MCF 10A (cell line): ENCODE measurements at regions not wholly inside any gene's neighbourhood (a gene's known extent, or its start where the extent isn't known, plus 50 kb on each side); places are given as distances from the start of the nearest gene placed in this dataset.

ENCODE experiments used
- BruUV-seq: library from RNA; stranded (reverse); fragments of 400-500 nt; replicated peaks from 2 replicates; lab custom pipeline; 2021; lab: Mats Ljungman, UMichigan
- CTCF ChIA-PET: fragments of 300-600 bp; sonication (Branson Sonifier 250); formaldehyde crosslinking; extraction: SDS; loops from one replicate; lab custom pipeline; 2021; ENCODE audit warnings: antibody characterized with exemption, inconsistent platforms; lab: Yijun Ruan, JAX
- POLR2A ChIA-PET: fragments of 300-600, 350-650 bp; sonication (Branson Sonifier 250); formaldehyde crosslinking; extraction: SDS; loops from one replicate; lab custom pipeline; 2020; ENCODE audit warnings: antibody characterized with exemption, inconsistent platforms; lab: Yijun Ruan, JAX
- DNase-seq: peaks from one replicate; pipeline ENCODE4 v3.0.0-alpha.2; 2018; ENCODE audit not compliant: unreplicated experiment
- H3K27ac Mint-ChIP-seq: one replicate; pipeline ENCODE4 v1.8.0; 2022; ENCODE audit warnings: mild to moderate bottlenecking, low read depth, mixed read lengths; ENCODE audit not compliant: unreplicated experiment
- H3K27me3 Mint-ChIP-seq: one replicate; pipeline ENCODE4 v1.8.0; 2022; ENCODE audit warnings: mixed read lengths; ENCODE audit not compliant: insufficient read depth, unreplicated experiment
- H3K36me3 Mint-ChIP-seq: one replicate; pipeline ENCODE4 v1.8.0; 2022; ENCODE audit warnings: mild to moderate bottlenecking, moderate library complexity, mixed read lengths; ENCODE audit not compliant: insufficient read depth, unreplicated experiment
- H3K4me1 Mint-ChIP-seq: one replicate; pipeline ENCODE4 v1.8.0; 2022; ENCODE audit warnings: mixed read lengths; ENCODE audit not compliant: insufficient read depth, unreplicated experiment
- H3K4me3 Mint-ChIP-seq: one replicate; pipeline ENCODE4 v1.8.0; 2022; ENCODE audit warnings: mild to moderate bottlenecking, moderate library complexity, mixed read lengths; ENCODE audit not compliant: unreplicated experiment
- H3K9me3 Mint-ChIP-seq: one replicate; pipeline ENCODE4 v1.8.0; 2022; ENCODE audit warnings: mixed read lengths; ENCODE audit not compliant: unreplicated experiment
- intact Hi-C: fragments of 100-400 bp; cut with micrococcal nuclease; formaldehyde crosslinking; loops from 2 replicates; pipeline ENCODE4 v1.14.1; 2022
- TF ChIP-seq, protein P1 (sequence below): fragments of 200-600 bp; IDR thresholded peaks from one replicate; pipeline ENCODE4 v1.8.0; 2022; ENCODE audit warnings: antibody characterized with exemption, mild to moderate bottlenecking; ENCODE audit not compliant: unreplicated experiment

DNA sequence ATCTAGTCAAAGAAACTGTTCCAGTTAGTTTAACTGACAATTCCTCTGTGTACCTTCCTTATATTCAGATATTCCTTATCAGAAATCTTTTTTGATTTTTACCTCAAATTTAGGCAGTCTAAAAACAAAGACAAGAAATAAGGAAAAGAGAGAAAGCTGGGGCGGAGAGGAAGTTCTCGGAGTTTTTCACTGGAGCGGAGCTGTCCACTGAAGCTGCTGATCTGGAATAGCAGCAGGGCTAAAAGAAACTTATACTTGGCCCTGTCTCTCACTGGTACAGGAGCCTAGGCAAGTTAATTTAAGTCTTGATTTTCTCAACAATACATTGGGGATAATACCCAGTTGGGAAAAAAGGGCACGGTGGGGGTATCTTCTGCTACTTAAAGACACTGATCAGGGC, 59.2 kb upstream of the CYP2D6 start:
- DNase-seq: no peak
- BruUV-seq: no TSS peak
- intact Hi-C loops: no loop called here
- ChIA-PET POLR2A (interaction anchor here (0.6 kb wide), 1 partner anchor 910 kb away, joined by 3 read pairs; no protein-coding TSS in a partner anchor), CTCF (no interaction called here)
- TF ChIP-seq, protein P1, sequence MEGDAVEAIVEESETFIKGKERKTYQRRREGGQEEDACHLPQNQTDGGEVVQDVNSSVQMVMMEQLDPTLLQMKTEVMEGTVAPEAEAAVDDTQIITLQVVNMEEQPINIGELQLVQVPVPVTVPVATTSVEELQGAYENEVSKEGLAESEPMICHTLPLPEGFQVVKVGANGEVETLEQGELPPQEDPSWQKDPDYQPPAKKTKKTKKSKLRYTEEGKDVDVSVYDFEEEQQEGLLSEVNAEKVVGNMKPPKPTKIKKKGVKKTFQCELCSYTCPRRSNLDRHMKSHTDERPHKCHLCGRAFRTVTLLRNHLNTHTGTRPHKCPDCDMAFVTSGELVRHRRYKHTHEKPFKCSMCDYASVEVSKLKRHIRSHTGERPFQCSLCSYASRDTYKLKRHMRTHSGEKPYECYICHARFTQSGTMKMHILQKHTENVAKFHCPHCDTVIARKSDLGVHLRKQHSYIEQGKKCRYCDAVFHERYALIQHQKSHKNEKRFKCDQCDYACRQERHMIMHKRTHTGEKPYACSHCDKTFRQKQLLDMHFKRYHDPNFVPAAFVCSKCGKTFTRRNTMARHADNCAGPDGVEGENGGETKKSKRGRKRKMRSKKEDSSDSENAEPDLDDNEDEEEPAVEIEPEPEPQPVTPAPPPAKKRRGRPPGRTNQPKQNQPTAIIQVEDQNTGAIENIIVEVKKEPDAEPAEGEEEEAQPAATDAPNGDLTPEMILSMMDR: no peak
- H3K27ac Mint-ChIP-seq: no peak overlapping the region
- H3K27me3 Mint-ChIP-seq: no peaks in the 10 kb centered on the region
- H3K4me3 Mint-ChIP-seq: no peak overlapping the region
- H3K9me3 Mint-ChIP-seq: no peaks in the 10 kb centered on the region
- H3K4me1 Mint-ChIP-seq: peaks cover 20% of the 10 kb centered on the region
- H3K36me3 Mint-ChIP-seq: no peaks in the 10 kb centered on the region

DNA sequence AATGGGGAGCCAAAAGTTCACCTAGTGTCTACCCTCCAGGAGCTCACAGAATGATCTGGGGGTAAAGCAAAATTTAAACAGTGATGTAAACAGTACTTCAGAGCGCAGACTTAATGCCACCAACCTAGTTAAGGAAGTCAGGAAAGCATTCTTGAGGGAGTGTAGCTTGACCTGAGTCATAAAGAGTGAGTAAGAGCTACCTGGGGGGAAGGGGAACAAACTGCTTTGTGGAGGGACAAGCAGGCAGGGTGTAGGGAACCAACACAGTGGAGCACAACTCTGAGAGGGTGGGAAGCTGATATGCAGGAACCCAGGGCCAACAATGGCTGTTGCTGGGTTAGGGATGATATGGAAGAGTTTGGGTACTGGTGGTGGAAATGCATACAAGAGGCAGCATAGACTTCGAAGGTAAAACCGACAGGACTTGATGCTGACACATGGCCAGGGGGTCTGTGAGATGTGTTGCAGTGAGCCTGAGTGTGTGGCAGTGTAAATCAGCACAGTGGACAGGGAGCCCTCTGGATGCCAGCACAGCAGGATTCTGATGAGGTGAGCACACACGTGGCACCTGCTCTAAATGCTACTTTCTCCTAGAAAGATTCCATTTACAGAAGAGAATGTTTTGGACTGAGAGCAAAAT, 58.3 kb upstream of the CYP2D6 start:
- Mint-ChIP-seq H3K9me3 (no peaks in the 10 kb centered on the region), H3K4me3 (no peak overlapping the region)
- CTCF ChIA-PET: interaction anchor here (0.6 to 0.7 kb wide), 2 partner anchors 14 to 63 kb away, joined by 3 read pairs; no protein-coding TSS in a partner anchor

DNA sequence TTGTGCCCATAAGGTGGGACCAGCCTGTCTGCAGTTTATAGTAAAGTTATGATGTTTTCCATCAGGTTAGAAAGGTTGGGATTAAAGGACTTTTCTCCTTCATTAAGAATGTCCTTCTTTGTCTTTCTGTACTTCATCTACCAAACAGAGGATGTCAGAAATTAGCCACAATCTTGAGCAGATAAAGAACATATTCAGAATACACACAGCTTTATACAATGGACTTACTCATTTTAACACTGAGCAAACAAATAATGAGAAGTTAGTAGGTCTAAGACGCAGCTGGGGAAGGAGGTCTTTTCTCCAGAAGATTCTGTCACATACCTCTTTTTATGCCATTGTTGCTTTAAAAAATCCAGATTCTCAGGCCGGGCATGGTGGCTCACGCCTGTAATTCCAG, 57.0 kb upstream of the CYP2D6 start:
- Mint-ChIP-seq H3K4me3 (no peak overlapping the region), H3K36me3 (peaks cover 4% of the 10 kb centered on the region), H3K4me1 (peaks cover 8% of the 10 kb centered on the region), H3K27me3 (no peaks in the 10 kb centered on the region), H3K9me3 (no peaks in the 10 kb centered on the region), H3K27ac (no peak overlapping the region)
- no TSS peak for BruUV-seq
- POLR2A ChIA-PET: no interaction called here
- intact Hi-C loops: no loop called here
- DNase-seq: no peak
- CTCF ChIA-PET: no interaction called here
- TF ChIP-seq, protein P1: no peak

More for the DNA sequence above, 58.3 kb upstream of the CYP2D6 start:
- Mint-ChIP-seq H3K27me3 (no peaks in the 10 kb centered on the region), H3K36me3 (no peaks in the 10 kb centered on the region), H3K4me1 (peaks cover 16% of the 10 kb centered on the region), H3K27ac (no peak overlapping the region)
- no TSS peak for BruUV-seq
- POLR2A ChIA-PET: no interaction called here
- TF ChIP-seq, protein P1: no peak
- intact Hi-C loops: no loop called here
- peak; percentile 61 for DNase-seq

DNA sequence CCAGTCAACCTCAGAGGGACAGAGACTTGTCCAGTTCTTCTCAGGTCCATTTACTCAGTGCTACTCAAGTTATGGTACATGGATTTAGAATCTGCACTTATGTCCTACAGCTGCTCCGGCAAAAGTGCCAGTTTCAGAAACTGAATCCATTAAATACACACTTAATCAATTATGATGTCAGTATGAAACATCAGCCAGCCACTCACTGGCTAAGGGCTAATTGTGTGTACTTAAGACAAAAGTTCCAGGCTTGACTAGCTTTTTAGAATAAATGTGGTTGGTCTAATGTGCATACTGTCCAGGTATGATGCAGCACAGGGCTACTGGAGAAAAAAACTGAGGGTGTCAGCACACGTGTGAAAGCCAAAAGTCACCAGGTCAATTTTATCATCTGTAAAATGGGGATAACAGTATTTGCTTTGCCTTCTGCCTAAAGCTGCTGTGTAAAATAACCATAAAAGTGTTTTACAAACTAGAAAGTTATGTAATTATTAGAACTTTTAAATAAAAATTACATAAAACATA, 55.4 kb upstream of the CYP2D6 start:
- no peaks in the 10 kb centered on the region for H3K27me3 Mint-ChIP-seq
- H3K9me3 Mint-ChIP-seq: no peaks in the 10 kb centered on the region
- no peak overlapping the region for H3K4me3 Mint-ChIP-seq
- peaks cover 8% of the 10 kb centered on the region for H3K4me1 Mint-ChIP-seq
- peaks cover 10% of the 10 kb centered on the region for H3K36me3 Mint-ChIP-seq
- no TSS peak for BruUV-seq
- CTCF ChIA-PET: interaction anchor here (0.6 kb wide), 1 partner anchor 167 kb away, joined by 3 read pairs; no protein-coding TSS in a partner anchor
- no peak overlapping the region for H3K27ac Mint-ChIP-seq
- DNase-seq: no peak
- POLR2A ChIA-PET: interaction anchor here (0.6 kb wide), 1 partner anchor 83 kb away, joined by 3 read pairs; no protein-coding TSS in a partner anchor
- intact Hi-C loops: no loop called here
- TF ChIP-seq, protein P1: no peak
